ENCODE measurements at regions not wholly inside any gene's neighbourhood (a gene's known extent, or its start where the extent isn't known, plus 50 kb on each side); places are given as distances from the start of the nearest gene placed in this dataset.

DNA sequence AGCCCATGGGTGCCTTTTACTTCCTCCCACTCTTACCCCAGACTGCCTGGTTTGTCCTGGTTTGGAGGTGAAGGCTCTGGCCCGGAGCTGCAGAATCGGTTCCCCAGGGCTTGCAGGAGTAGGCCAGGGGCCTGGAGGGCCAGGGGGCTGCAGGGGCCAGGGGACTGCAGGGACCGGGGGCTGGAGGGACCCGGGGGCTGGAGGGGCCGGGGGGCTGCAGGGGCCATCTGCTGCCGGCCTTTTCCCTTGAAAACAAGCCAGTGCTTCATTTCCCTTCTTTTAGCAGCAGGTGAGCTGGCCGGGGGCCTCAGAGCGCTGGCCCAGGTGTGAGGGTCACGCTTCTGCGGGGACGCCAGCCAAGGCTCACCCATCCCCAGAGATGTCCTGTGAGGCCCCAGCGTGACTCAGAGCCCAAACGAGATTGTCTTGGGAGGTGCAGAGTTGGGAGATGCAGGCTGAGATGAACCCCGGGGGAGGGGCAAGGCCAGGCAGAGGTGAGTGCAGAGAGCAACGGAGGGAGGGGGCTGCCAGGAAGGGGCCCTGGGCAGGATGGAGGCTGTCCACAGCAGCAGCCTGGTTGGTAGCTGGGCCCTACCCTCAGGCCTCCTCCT, 154.9 kb downstream of the KIF26A start:
- DNase-seq = no peak

- DNase-seq = no peak
Observed at GRCh38 chr14:104293851-104294627, 155.7 kb downstream of the KIF26A start.

- no peak for DNase-seq
Observed at GRCh38 chr14:104294628-104294982, 156.2 kb downstream of the KIF26A start.

DNA sequence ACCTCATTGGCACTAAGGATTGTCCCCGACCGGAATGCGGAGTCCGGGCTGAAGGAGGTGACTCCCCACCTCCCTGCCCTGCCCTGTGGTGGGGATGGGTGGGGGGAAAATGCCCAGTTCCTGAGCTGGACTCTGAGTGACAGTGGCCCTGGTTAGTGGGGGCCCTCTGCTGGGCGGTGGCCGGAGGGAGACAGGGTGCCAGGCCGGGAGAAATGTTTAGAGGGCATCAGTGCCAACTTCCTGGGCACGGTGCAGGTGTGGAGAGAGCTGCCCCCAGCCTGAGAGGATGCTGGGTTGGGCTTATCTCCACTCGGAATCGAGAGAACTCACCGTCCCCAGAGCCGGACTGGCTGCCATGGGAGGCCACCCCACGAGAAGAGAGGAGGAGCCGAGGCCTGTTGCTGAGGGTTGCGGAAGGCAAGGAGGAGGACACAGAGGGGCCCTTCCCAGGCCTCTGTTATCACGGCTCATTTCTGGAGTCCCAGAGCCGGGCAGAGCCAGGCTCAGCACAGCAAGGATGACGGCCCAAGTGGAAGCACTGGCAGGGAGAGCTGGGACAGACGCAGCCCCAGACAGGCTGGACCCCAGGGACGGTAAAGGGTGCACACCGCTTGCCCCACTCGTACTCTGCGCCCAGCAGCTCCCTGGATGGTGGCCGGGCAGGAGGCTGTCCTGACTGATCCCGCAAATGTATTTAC, 156.7 kb downstream of the KIF26A start:
- no peak for DNase-seq

GRCh38 chr14:104295681-104296387, 157.4 kb downstream of the KIF26A start:
- DNase-seq = no peak

DNA sequence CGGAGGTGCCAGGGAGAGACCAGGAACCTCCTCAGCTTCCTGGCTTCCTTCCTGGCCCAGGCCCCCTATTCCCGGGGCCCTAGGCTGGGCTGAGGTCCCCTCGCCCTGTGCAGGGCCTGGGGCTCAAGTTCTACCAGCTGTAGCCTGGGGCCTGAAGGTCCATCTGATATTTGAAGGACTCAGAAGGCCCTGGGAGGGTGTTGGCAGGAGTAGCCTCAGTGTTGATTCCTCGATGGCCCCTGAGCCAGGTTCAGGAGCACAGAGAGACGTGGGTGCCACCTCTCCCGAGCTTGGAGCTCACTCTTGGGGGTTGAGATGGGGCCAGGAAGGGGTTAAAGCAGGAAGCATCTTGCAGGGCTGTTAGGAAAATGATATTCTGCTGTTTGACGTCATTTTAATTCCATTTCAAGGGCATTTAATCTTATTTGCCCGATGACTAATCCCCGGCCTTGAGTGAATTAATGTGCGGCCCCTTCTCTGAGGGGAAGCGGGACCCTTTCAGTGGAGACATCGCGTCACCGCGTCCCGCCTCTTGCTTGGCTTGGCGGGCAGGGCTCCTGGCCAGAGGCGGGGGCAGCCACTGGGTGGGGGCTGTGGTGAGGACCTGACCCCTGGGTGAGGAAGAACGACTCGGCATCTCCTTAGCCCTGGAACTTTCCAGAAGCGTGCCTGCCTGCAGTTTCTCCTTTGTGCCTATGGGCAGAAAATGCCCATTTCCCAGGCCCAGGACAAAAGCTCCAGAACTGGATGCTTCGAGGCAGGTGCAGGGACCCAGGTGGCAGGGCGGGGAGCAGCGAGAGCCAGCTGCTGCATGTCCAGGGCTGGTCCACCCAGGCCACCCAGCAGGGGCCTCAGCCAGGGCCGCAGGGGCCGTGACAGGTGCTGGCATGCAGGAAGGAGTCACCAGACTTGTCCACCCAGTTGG, 158.3 kb downstream of the KIF26A start:
- no peak for DNase-seq

- no peak for DNase-seq
Observed at GRCh38 chr14:104297313-104297704, 158.9 kb downstream of the KIF26A start.

DNA sequence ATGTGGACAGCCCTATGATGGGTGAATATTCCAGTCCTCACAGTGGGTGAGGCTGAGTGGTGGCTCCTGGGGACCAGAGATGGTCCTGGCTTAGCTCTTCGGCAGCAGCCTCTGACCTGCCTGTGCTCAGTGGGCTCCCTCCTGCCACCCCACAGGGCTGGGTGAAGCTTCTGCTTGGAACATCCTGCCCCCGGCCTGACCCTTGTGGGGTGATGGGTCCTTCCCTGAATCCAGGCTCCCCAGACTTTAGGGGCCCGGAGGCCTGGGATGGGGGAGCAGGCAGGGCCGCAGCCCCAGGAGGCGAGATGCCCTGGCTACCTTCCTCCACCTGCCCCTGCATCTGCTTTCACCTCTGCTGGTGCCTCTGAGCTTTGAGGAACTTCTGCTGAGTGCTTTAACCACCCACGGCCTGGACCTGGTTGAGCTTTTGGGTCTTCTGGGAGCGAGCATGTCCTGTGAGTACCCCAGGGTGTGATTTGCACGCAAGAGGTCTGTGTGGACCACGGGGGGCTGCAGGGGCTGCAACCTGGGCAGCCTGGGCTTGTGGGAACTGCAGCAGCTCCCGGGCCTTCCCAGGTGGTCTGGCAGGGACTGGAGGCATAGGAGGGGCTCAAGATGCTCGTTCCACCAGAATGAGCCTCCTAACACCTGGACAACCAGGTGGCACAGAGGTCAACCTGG, 159.5 kb downstream of the KIF26A start:
- no peak for DNase-seq

DNA sequence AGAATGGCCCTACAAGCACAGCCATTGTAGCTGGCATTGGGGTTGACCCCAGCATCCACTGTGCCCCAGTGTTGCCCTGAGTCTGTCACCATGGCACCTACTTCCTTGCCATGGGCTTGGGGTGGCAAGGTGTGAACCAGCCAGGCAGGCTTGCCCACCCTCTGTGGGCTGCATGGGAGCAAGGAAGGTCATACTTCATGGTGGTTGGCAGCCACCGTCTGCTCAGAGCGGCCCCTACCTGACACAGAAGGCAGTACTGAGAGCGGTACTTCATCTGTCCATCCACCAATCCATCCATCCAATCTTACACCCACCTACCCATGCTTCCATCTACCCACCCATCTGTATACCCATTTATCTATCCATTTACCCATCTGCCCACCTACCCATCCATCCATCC, 160.1 kb downstream of the KIF26A start:
- no peak for DNase-seq

- no peak for DNase-seq
Observed at GRCh38 chr14:104299993-104300761, 161.8 kb downstream of the KIF26A start.

DNA sequence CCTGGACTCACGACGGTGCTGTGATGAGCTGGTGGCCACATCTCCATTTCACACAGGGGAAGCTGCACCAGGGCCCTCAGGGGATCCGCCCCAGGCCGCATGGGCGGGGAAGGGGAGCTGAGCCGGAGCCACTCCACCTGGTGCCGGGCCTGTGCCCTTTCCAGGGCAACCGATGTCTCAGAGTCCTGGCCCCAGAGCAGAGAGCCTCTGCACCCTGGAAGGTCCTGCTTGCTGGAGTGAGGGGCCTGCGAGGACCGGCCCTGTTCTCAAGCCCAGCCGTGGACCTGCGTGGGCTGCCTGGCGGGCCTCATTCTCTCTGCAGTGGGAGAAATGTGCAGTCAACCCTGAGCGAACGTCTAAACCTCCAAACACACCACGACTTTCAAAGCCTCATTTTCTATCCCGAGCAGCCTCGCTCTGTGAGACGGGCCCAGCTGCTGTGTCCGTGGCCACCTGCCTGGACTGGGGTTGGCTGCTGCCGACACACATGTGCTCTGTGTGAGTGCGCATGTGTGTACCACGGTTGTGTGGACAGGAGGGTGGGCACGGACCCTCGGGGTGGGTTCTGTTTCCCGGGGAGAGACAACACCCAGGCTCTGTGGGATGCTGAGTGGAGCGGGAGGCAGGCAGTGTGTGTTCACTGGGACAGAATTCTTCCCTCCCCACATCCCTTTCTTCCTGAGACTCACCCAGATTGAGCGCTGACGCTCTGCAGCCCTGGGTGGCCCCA, 163.5 kb downstream of the KIF26A start:
- no peak for DNase-seq

DNA sequence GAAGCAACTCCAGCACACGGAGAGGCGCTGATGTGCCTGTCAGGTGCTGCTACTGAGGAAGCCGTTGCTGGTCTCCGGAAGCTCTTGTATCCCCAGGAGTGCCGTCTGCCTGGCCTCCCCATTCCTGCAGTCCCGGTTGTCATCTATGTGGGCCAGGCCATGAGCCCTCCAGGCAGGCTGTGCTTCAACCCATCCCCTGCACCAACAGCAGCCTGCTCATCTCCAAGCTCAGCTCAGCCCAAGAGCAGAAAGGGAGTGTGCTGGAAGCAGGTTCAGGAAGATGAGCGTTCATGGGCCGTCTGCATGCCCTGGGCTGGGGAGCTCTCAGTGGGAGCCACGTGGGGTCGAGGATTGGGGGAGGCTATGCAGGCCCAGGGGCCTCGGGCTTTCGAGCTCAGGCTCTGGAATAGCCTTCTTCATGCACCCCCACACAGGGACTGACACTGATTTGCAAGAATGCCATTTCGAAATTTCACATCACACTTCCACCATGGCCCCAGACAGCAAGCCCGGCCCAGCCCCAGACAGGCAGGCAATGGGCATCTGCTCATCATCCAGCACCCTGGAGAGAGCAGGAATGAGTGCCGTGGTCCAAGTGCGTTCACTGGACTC, 164.5 kb downstream of the KIF26A start:
- DNase-seq = no peak

DNA sequence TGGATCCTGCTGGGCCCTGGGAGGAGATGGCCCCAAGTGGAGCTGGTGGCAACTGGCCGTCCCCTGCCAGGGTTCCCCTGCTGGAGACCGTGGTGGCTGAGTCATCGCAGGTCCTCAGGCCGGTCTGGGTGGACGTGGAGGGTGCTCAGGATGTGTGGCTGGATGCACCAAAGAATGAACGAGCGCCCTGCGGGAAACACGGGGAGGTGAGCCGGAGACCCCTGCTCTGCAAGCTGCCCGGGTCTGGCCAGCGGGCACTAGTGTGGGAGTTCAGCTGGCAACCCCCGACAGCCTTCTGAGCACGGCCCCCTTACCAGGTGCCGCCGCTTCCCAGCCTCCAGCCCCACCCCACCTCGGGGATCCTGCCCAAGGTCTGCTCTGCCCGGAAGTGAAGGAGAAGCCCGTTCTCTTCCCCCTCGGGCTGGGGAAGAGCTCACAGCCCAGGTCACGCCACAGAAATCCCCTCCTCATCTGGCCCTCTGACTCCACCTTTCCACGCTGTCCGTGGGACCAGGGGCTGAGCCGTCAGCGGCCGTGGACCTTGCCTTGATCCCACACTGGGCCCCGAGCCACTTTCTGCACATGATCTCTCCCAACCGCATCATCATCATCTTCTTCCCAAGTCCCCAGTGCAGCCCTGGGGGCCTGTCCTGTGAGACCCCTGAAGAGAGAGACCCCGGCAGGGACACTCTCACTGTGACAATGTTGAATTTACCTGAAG, 165.5 kb downstream of the KIF26A start:
- DNase-seq = no peak

DNA sequence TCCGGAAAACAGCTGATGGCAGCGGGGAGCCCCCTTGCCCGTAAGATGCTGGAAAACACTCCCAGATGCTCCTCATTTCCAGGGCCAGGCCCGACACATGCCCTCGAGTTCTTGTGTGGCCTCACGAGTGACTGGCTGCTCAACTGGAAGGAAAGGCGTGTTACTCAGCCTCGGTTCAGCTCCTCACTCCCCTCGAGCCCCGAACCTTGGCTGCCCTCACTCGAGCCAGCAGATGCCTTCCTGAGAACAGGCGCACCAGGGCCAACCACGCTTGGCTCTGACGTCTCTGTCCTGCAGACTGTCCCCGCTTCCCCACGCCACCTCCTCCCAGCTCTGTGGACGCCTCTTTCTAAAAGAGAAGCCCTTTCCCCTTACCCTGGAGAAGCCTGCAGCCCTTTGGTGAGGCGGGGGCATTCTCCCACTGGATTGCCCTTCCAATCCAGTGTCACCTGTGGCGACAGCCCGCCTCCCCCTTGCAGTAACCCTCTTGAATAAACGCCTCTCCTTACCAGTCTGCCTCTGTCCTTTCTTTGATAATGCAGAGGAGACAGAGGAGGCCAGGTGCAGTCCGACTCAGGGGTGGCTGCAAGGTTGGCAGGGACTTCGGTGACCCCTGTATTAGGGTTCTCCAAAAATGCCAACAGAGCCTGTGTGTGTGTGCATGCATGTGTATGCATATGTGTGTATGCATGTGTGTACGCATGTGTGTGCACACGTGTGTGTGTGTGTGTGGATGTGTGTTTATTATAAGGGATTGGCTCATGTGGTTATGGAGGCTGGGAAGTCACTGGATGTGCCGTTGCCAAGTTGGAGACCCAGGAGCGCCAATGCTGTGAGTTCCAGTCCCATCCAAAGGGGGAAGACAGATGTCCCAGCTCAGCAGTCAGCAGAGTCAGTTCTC, 166.3 kb downstream of the KIF26A start:
- no peak for DNase-seq

GRCh38 chr14:104305511-104306449, 167.4 kb downstream of the KIF26A start:
- DNase-seq = no peak

- DNase-seq = no peak
Observed at GRCh38 chr14:104306450-104307040, 168.2 kb downstream of the KIF26A start.

Data from activated CD4-positive, alpha-beta T cell treated with anti-CD3 and anti-CD28 coated beads, Interleukin-2, amount 50 U/mL, for 4 hours (primary cell).